ENCODE measurements at regions not wholly inside any gene's neighbourhood (a gene's known extent, or its start where the extent isn't known, plus 50 kb on each side); places are given as distances from the start of the nearest gene placed in this dataset.
A peak's percentile ranks its signal among the peaks of the same experiment; 100 is the strongest.

- Mint-ChIP-seq H3K27ac (peak overlapping the region; percentile 91 to 97 (median 93)), H3K36me3 (ENCODE audit: low read depth) (no peaks in the 10 kb centered on the region), H3K4me3 (peak overlapping the region; percentile 12 to 44 (median 18)), H3K27me3 (ENCODE audit: low read depth) (no peaks in the 10 kb centered on the region), H3K9me3 (no peaks in the 10 kb centered on the region), H3K4me1 (peaks cover 30% of the 10 kb centered on the region)
- TF ChIP-seq CTCF (IDR thresholded peaks at IDR 0.05; ENCODE audit: unreplicated experiment in 3 of 3), result peak; percentile 80 to 89 (median 83)
Measured at GRCh38 chr2:160970052-160970965, 189.9 kb upstream of the TANK start.

- Mint-ChIP-seq H3K27ac (no peak overlapping the region), H3K9me3 (peaks cover 2% of the 10 kb centered on the region)
- TF ChIP-seq CTCF (IDR thresholded peaks at IDR 0.05; ENCODE audit: unreplicated experiment in 3 of 3), result no peak
Measured at GRCh38 chr2:160973991-160974390, 186.2 kb upstream of the TANK start.

GRCh38 chr2:160974803-160975202 is 185.4 kb upstream of the TANK start:
- H3K4me3 Mint-ChIP-seq, result no peak overlapping the region
- H3K4me1 Mint-ChIP-seq, result peaks cover 7% of the 10 kb centered on the region
- no peaks in the 10 kb centered on the region for H3K27me3 Mint-ChIP-seq (ENCODE audit: low read depth)
- no peak overlapping the region for H3K27ac Mint-ChIP-seq
- no peaks in the 10 kb centered on the region for H3K36me3 Mint-ChIP-seq (ENCODE audit: low read depth)
- no peak for TF ChIP-seq CTCF (IDR thresholded peaks at IDR 0.05; ENCODE audit: unreplicated experiment in 3 of 3)
- peaks cover 6% of the 10 kb centered on the region for H3K9me3 Mint-ChIP-seq

More at GRCh38 chr2:160973991-160974390, 186.2 kb upstream of the TANK start:
- no peaks in the 10 kb centered on the region for H3K36me3 Mint-ChIP-seq (ENCODE audit: low read depth)
- H3K4me3 Mint-ChIP-seq, result no peak overlapping the region
- peaks cover 7% of the 10 kb centered on the region for H3K4me1 Mint-ChIP-seq
- H3K27me3 Mint-ChIP-seq (ENCODE audit: low read depth), result no peaks in the 10 kb centered on the region

- peaks cover 3% of the 10 kb centered on the region for H3K27me3 Mint-ChIP-seq (ENCODE audit: low read depth)
- H3K27ac Mint-ChIP-seq, result no peak overlapping the region
- peaks cover 12% of the 10 kb centered on the region for H3K9me3 Mint-ChIP-seq
- no peaks in the 10 kb centered on the region for H3K4me1 Mint-ChIP-seq
- TF ChIP-seq CTCF (IDR thresholded peaks at IDR 0.05; ENCODE audit: unreplicated experiment in 3 of 3), result no peak
- H3K36me3 Mint-ChIP-seq (ENCODE audit: low read depth), result peaks cover 7% of the 10 kb centered on the region
- no peak overlapping the region for H3K4me3 Mint-ChIP-seq
Measured at GRCh38 chr2:160976797-160977196, 183.4 kb upstream of the TANK start.

- Mint-ChIP-seq H3K36me3 (ENCODE audit: low read depth) (peaks cover 7% of the 10 kb centered on the region), H3K27me3 (ENCODE audit: low read depth) (peaks cover 3% of the 10 kb centered on the region), H3K4me3 (no peak overlapping the region), H3K9me3 (peaks cover 13% of the 10 kb centered on the region), H3K4me1 (no peaks in the 10 kb centered on the region), H3K27ac (no peak overlapping the region)
- TF ChIP-seq CTCF (IDR thresholded peaks at IDR 0.05; ENCODE audit: unreplicated experiment in 3 of 3), result no peak
Measured at GRCh38 chr2:160977376-160977775, 182.9 kb upstream of the TANK start.

GRCh38 chr2:160977854-160978253 is 182.4 kb upstream of the TANK start:
- no peak for TF ChIP-seq CTCF (IDR thresholded peaks at IDR 0.05; ENCODE audit: unreplicated experiment in 3 of 3)

More at GRCh38 chr2:160977854-160978253, 182.4 kb upstream of the TANK start:
- Mint-ChIP-seq H3K4me1 (no peaks in the 10 kb centered on the region), H3K9me3 (peaks cover 13% of the 10 kb centered on the region), H3K27me3 (ENCODE audit: low read depth) (peaks cover 3% of the 10 kb centered on the region), H3K27ac (no peak overlapping the region), H3K36me3 (ENCODE audit: low read depth) (peaks cover 7% of the 10 kb centered on the region), H3K4me3 (no peak overlapping the region)

All from nephron (organoid).